SK-N-SH (cell line): ENCODE measurements at regions not wholly inside any gene's neighbourhood (a gene's known extent, or its start where the extent isn't known, plus 50 kb on each side); places are given as distances from the start of the nearest gene placed in this dataset.

Experiments
- CTCF ChIA-PET: fragments of 300-600, 350-600 bp; formaldehyde crosslinking; extraction: SDS; loops from one replicate; lab custom pipeline; 2021; lab: Yijun Ruan, JAX
- POLR2A ChIA-PET: fragments of 350-600 bp; sonication (Branson Sonifier 250); formaldehyde crosslinking; extraction: SDS; loops from one replicate; lab custom pipeline; 2020; ENCODE audit warnings: antibody characterized with exemption, inconsistent platforms; lab: Yijun Ruan, JAX
- DNase-seq: peaks from one replicate; pipeline ENCODE4 v3.0.0; 2012
- H2AFZ ChIP-seq: fragments of 200-600 bp; sonication (generic); 2 replicates; pipeline ENCODE4 v1.8.1; 2016; ENCODE audit warnings: antibody characterized with exemption, mild to moderate bottlenecking, low read depth
- H3F3A ChIP-seq: fragments of 200-600 bp; sonication (generic); replicated peaks from 2 replicates; pipeline ENCODE3; 2016; ENCODE audit warnings: antibody characterized with exemption, mild to moderate bottlenecking; ENCODE audit not compliant: insufficient read depth
- H3K27ac ChIP-seq, 2 experiments: fragments of 200-500 bp in 1 of 2; fragments of 200-600 bp in 1 of 2; sonication (Bioruptor generic) in 1 of 2; sonication (generic), shearing (Covaris generic) in 1 of 2; 2 replicates each; pipeline versions ENCODE4 v1.5.1 to v1.6.1; 2014 to 2016; ENCODE audit warnings: low read depth in 2 of 2, inconsistent platforms in 1 of 2, low read length in 1 of 2, mild to moderate bottlenecking in 1 of 2, mixed read lengths in 1 of 2
- H3K27me3 ChIP-seq: fragments of 200-600 bp; sonication (generic), shearing (Covaris generic); 2 replicates; pipeline ENCODE4 v1.6.1; 2016; ENCODE audit warnings: mixed run types; ENCODE audit not compliant: insufficient read depth
- H3K36me3 ChIP-seq, 2 experiments: fragments of 200-500 bp in 1 of 2; fragments of 200-600 bp in 1 of 2; sonication (Bioruptor generic) in 1 of 2; sonication (generic) in 1 of 2; replicated peaks in 1 of 2; 2 replicates each; pipeline versions ENCODE3 to v1.5.1; 2014 to 2016; ENCODE audit warnings: low read length in 1 of 2, mild to moderate bottlenecking in 1 of 2; ENCODE audit not compliant: insufficient read depth in 2 of 2, control insufficient read depth in 1 of 2
- H3K4me1 ChIP-seq, 2 experiments: fragments of 200-500 bp in 1 of 2; fragments of 200-600 bp in 1 of 2; sonication (Bioruptor generic) in 1 of 2; sonication (generic), shearing (Covaris generic) in 1 of 2; 2 replicates each; pipeline versions ENCODE4 v1.5.1 to v1.6.1; 2014 to 2016; ENCODE audit warnings: low read depth in 1 of 2, low read length in 1 of 2, mixed run types in 1 of 2; ENCODE audit not compliant: insufficient read depth in 2 of 2, control insufficient read depth in 1 of 2
- H3K4me2 ChIP-seq: fragments of 200-600 bp; sonication (generic), shearing (Covaris generic); 2 replicates; pipeline ENCODE4 v1.6.1; 2017; ENCODE audit warnings: mixed run types
- H3K4me3 ChIP-seq, 2 experiments: fragments of 200-500 bp in 1 of 2; fragments of 200-600 bp in 1 of 2; sonication (Bioruptor generic) in 1 of 2; sonication (generic), shearing (Covaris generic) in 1 of 2; 2 replicates each; pipeline versions ENCODE4 v1.5.1 to v1.8.1; 2014 to 2016; ENCODE audit warnings: low read depth in 2 of 2, inconsistent platforms in 1 of 2, low read length in 1 of 2, mild to moderate bottlenecking in 1 of 2, mixed read lengths in 1 of 2, moderate library complexity in 1 of 2
- H3K79me2 ChIP-seq: fragments of 200-600 bp; sonication (generic); 2 replicates; pipeline ENCODE4 v1.8.1; 2017; ENCODE audit warnings: mild to moderate bottlenecking; ENCODE audit not compliant: insufficient read depth
- H3K9ac ChIP-seq: fragments of 200-600 bp; sonication (generic); 2 replicates; pipeline ENCODE4 v1.6.1; 2017; ENCODE audit warnings: mixed run types
- H3K9me2 ChIP-seq: fragments of 200-600 bp; sonication (generic); 2 replicates; pipeline ENCODE4 v1.6.1; 2017; ENCODE audit warnings: mixed run types
- H3K9me3 ChIP-seq: fragments of 200-600 bp; sonication (generic); 2 replicates; pipeline ENCODE4 v1.6.1; 2017; ENCODE audit warnings: mixed run types, mild to moderate bottlenecking, moderate library complexity
- H4K20me1 ChIP-seq: fragments of 200-600 bp; sonication (generic); 2 replicates; pipeline ENCODE4 v1.6.1; 2017; ENCODE audit warnings: mild to moderate bottlenecking, mixed run types; ENCODE audit not compliant: insufficient read depth
- CHD2 ChIP-seq: fragments of 150-350 bp; IDR thresholded peaks from 2 replicates; pipeline ENCODE4 v1.6.1; 2018; ENCODE audit warnings: low read length; ENCODE audit not compliant: partially characterized antibody
- ELF1 ChIP-seq: IDR thresholded peaks from 2 replicates; pipeline ENCODE4 v1.4.0; 2012
- EZH2phosphoT487 ChIP-seq: fragments of 200-600 bp; sonication (generic); IDR thresholded peaks from 2 replicates; pipeline ENCODE4 v1.6.1; 2017; ENCODE audit warnings: low read depth, mixed run types, mild to moderate bottlenecking, antibody characterized with exemption, moderate library complexity, borderline replicate concordance
- FOSL2 ChIP-seq: IDR thresholded peaks from 2 replicates; pipeline ENCODE4 v1.4.0; 2012; ENCODE audit warnings: low read depth, mild to moderate bottlenecking, moderate library complexity, borderline replicate concordance
- FOXJ3 ChIP-seq: sonication (generic); formaldehyde crosslinking; IDR thresholded peaks from 2 replicates; pipeline ENCODE4 v1.5.1; 2020; ENCODE audit warnings: mild to moderate bottlenecking, missing genetic modification reagents
- GABPA ChIP-seq: IDR thresholded peaks from 2 replicates; pipeline ENCODE4 v1.4.0; 2012; ENCODE audit warnings: low read depth, mild to moderate bottlenecking
- JUND ChIP-seq: IDR thresholded peaks from 2 replicates; pipeline ENCODE4 v1.4.0; 2012
- MXI1 ChIP-seq: IDR thresholded peaks from 2 replicates; pipeline ENCODE4 v1.6.1; 2012; ENCODE audit warnings: mild to moderate bottlenecking, low read depth, low read length, improper control_type of control experiment
- NRF1 ChIP-seq: IDR thresholded peaks from 2 replicates; pipeline ENCODE4 v1.6.1; 2012; ENCODE audit warnings: low read depth, mild to moderate bottlenecking, low read length
- PBX3 ChIP-seq: IDR thresholded peaks from 2 replicates; pipeline ENCODE4; 2012
- POLR2AphosphoS5 ChIP-seq: IDR thresholded peaks from 2 replicates; pipeline ENCODE4 v1.6.1; 2012; ENCODE audit warnings: low read depth, low read length
- RCOR1 ChIP-seq: fragments of 150-350 bp; IDR thresholded peaks from 2 replicates; pipeline ENCODE4 v1.6.1; 2017; ENCODE audit warnings: antibody characterized with exemption, low read length
- RXRA ChIP-seq: IDR thresholded peaks from 2 replicates; pipeline ENCODE4 v1.4.0; 2012; ENCODE audit warnings: low read depth, mild to moderate bottlenecking, borderline replicate concordance
- SIN3A ChIP-seq: IDR thresholded peaks from 2 replicates; pipeline ENCODE4 v1.6.1; 2012; ENCODE audit warnings: low read depth, mild to moderate bottlenecking, low read length, moderate library complexity, borderline replicate concordance
- SMC3 ChIP-seq: IDR thresholded peaks from 2 replicates; pipeline ENCODE4 v1.6.1; 2012; ENCODE audit warnings: low read depth, low read length, improper control_type of control experiment
- TEAD4 ChIP-seq: IDR thresholded peaks from 2 replicates; pipeline ENCODE4 v1.4.0; 2012; ENCODE audit warnings: mild to moderate bottlenecking, borderline replicate concordance; ENCODE audit not compliant: insufficient read depth
- YY1 ChIP-seq: IDR thresholded peaks from 2 replicates; pipeline ENCODE4 v1.4.0; 2012; ENCODE audit warnings: low read depth, mild to moderate bottlenecking
- WGBS: methylation state at CpG from one replicate; pipeline ENCODE4 v1.1.6; 2017; ENCODE audit warnings: low lambda C conversion rate; 5-methylcytosine and 5-hydroxymethylcytosine counted together
- TF ChIP-seq, protein P1 (sequence below): fragments of 150-350 bp; IDR thresholded peaks from 2 replicates; pipeline ENCODE4 v1.6.1; 2017; ENCODE audit warnings: antibody characterized with exemption, low read length, low read depth, borderline replicate concordance
- TF ChIP-seq, protein P2 (sequence below): fragments of 150-350 bp; IDR thresholded peaks from 2 replicates; pipeline ENCODE4 v1.6.1; 2016; ENCODE audit warnings: mild to moderate bottlenecking, low read depth, low read length
- TF ChIP-seq, protein P3 (sequence below): IDR thresholded peaks from 2 replicates; pipeline ENCODE4 v1.6.1; 2012; ENCODE audit warnings: mild to moderate bottlenecking, low read depth, low read length, moderate library complexity

- H3K4me2 ChIP-seq = no peak overlapping the region
- H4K20me1 ChIP-seq = no peaks in the 10 kb centered on the region
- H3K4me1 ChIP-seq = peaks cover 0 to 11% of the 10 kb centered on the region in 2 experiments; a peak in 1 of 4 replicates
- 83% methylated on average over 3 of the region's 3 CpGs for WGBS
- H3K9me3 ChIP-seq = peaks cover 4% of the 10 kb centered on the region; the same call in 1 of the 2 replicates
- H3K4me3 ChIP-seq = no peak overlapping the region
- CTCF ChIA-PET = no interaction called here
- H3K79me2 ChIP-seq = no peaks in the 10 kb centered on the region
- no peaks in the 10 kb centered on the region for H3K9me2 ChIP-seq
- TF ChIP-seq GABPA (no peak), YY1 (no peak), ELF1 (no peak), NRF1 (no peak), EZH2phosphoT487 (no peak)
- TF ChIP-seq, protein P1, sequence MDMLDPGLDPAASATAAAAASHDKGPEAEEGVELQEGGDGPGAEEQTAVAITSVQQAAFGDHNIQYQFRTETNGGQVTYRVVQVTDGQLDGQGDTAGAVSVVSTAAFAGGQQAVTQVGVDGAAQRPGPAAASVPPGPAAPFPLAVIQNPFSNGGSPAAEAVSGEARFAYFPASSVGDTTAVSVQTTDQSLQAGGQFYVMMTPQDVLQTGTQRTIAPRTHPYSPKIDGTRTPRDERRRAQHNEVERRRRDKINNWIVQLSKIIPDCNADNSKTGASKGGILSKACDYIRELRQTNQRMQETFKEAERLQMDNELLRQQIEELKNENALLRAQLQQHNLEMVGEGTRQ = no peak
- TF ChIP-seq, all 33 proteins: peak for 0
- Histone ChIP-seq H3K27me3 (no peaks in the 10 kb centered on the region), H2AFZ (no peak overlapping the region), H3K9ac (no peak overlapping the region), H3K36me3 (no peaks in the 10 kb centered on the region), H3K27ac (no peak overlapping the region), H3F3A (no peaks in the 10 kb centered on the region)
- no peak for DNase-seq
- POLR2A ChIA-PET = no interaction called here
These were observed 124.3 kb downstream of the GJA1 start for GRCh38 chr6:121559611-121560269.

- H3K4me1 ChIP-seq = peaks cover 0 to 11% of the 10 kb centered on the region in 2 experiments; a peak in 1 of 4 replicates
- no peaks in the 10 kb centered on the region for H3K9me2 ChIP-seq
- ChIA-PET POLR2A (no interaction called here), CTCF (no interaction called here)
- H3K4me2 ChIP-seq = no peak overlapping the region
- no peak overlapping the region for H2AFZ ChIP-seq
- H3F3A ChIP-seq = no peaks in the 10 kb centered on the region
- H4K20me1 ChIP-seq = no peaks in the 10 kb centered on the region
- H3K36me3 ChIP-seq = no peaks in the 10 kb centered on the region
- H3K9me3 ChIP-seq = peaks cover 6% of the 10 kb centered on the region; the same call in 1 of the 2 replicates
- H3K4me3 ChIP-seq = no peak overlapping the region
- H3K27me3 ChIP-seq = no peaks in the 10 kb centered on the region
- H3K27ac ChIP-seq = no peak overlapping the region
- H3K79me2 ChIP-seq = no peaks in the 10 kb centered on the region
- DNase-seq = no peak
- H3K9ac ChIP-seq = no peak overlapping the region
- TF ChIP-seq CHD2 (no peak), ELF1 (no peak), FOXJ3 (CRISPR knock-in tag) (no peak), POLR2AphosphoS5 (no peak), MXI1 (no peak), FOSL2 (no peak), SMC3 (no peak), SIN3A (no peak), YY1 (no peak), TEAD4 (no peak), PBX3 (no peak), RXRA (no peak), GABPA (no peak), RCOR1 (no peak), JUND (no peak)
- TF ChIP-seq, protein P2, sequence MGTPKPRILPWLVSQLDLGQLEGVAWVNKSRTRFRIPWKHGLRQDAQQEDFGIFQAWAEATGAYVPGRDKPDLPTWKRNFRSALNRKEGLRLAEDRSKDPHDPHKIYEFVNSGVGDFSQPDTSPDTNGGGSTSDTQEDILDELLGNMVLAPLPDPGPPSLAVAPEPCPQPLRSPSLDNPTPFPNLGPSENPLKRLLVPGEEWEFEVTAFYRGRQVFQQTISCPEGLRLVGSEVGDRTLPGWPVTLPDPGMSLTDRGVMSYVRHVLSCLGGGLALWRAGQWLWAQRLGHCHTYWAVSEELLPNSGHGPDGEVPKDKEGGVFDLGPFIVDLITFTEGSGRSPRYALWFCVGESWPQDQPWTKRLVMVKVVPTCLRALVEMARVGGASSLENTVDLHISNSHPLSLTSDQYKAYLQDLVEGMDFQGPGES = no peak
- TF ChIP-seq, protein P3, sequence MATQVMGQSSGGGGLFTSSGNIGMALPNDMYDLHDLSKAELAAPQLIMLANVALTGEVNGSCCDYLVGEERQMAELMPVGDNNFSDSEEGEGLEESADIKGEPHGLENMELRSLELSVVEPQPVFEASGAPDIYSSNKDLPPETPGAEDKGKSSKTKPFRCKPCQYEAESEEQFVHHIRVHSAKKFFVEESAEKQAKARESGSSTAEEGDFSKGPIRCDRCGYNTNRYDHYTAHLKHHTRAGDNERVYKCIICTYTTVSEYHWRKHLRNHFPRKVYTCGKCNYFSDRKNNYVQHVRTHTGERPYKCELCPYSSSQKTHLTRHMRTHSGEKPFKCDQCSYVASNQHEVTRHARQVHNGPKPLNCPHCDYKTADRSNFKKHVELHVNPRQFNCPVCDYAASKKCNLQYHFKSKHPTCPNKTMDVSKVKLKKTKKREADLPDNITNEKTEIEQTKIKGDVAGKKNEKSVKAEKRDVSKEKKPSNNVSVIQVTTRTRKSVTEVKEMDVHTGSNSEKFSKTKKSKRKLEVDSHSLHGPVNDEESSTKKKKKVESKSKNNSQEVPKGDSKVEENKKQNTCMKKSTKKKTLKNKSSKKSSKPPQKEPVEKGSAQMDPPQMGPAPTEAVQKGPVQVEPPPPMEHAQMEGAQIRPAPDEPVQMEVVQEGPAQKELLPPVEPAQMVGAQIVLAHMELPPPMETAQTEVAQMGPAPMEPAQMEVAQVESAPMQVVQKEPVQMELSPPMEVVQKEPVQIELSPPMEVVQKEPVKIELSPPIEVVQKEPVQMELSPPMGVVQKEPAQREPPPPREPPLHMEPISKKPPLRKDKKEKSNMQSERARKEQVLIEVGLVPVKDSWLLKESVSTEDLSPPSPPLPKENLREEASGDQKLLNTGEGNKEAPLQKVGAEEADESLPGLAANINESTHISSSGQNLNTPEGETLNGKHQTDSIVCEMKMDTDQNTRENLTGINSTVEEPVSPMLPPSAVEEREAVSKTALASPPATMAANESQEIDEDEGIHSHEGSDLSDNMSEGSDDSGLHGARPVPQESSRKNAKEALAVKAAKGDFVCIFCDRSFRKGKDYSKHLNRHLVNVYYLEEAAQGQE = no peak
- TF ChIP-seq, protein P1 = no peak
These were observed 125.0 kb downstream of the GJA1 start for GRCh38 chr6:121560476-121560875.
